ENCODE measurements at regions not wholly inside any gene's neighbourhood (a gene's known extent, or its start where the extent isn't known, plus 50 kb on each side); places are given as distances from the start of the nearest gene placed in this dataset.

GRCh38 chr9:26058111-26058895 is 380.1 kb upstream of the TUSC1 start:
- DNase-seq (ENCODE audit: low spot score), result no peak

- DNase-seq (ENCODE audit: low spot score), result no peak
These were observed 378.8 kb upstream of the TUSC1 start for GRCh38 chr9:26057050-26057449.

- no peak for DNase-seq (ENCODE audit: low spot score)
These were observed 376.6 kb upstream of the TUSC1 start for GRCh38 chr9:26054600-26055520.

GRCh38 chr9:26053954-26054353 is 375.7 kb upstream of the TUSC1 start:
- DNase-seq (ENCODE audit: low spot score), result no peak

- no peak for DNase-seq (ENCODE audit: low spot score)
These were observed 365.2 kb upstream of the TUSC1 start for GRCh38 chr9:26043431-26043830.

- no peak for DNase-seq (ENCODE audit: low spot score)
These were observed 356.5 kb upstream of the TUSC1 start for GRCh38 chr9:26034786-26035185.

- no peak for DNase-seq (ENCODE audit: low spot score)
These were observed 355.1 kb upstream of the TUSC1 start for GRCh38 chr9:26033336-26033735.

- DNase-seq (ENCODE audit: low spot score), result no peak
These were observed 348.3 kb upstream of the TUSC1 start for GRCh38 chr9:26026423-26027100.

GRCh38 chr9:26013199-26013598 is 335.0 kb upstream of the TUSC1 start:
- DNase-seq (ENCODE audit: low spot score), result no peak

- DNase-seq (ENCODE audit: low spot score), result no peak
These were observed 334.6 kb upstream of the TUSC1 start for GRCh38 chr9:26012797-26013196.

- no peak for DNase-seq (ENCODE audit: low spot score)
These were observed 316.4 kb upstream of the TUSC1 start for GRCh38 chr9:25994605-25995004.

GRCh38 chr9:25990376-25990775 is 312.1 kb upstream of the TUSC1 start:
- DNase-seq (ENCODE audit: low spot score), result no peak

- no peak for DNase-seq (ENCODE audit: low spot score)
These were observed 297.4 kb upstream of the TUSC1 start for GRCh38 chr9:25975667-25976066.

GRCh38 chr9:25964239-25964638 is 286.0 kb upstream of the TUSC1 start:
- peak; percentile 28 for DNase-seq (ENCODE audit: low spot score)

- DNase-seq (ENCODE audit: low spot score), result no peak
These were observed 281.9 kb upstream of the TUSC1 start for GRCh38 chr9:25960178-25960577.

GRCh38 chr9:25954209-25954608 is 276.0 kb upstream of the TUSC1 start:
- no peak for DNase-seq (ENCODE audit: low spot score)

- DNase-seq (ENCODE audit: low spot score), result no peak
These were observed 269.9 kb upstream of the TUSC1 start for GRCh38 chr9:25948182-25948581.

GRCh38 chr9:25939126-25939525 is 260.9 kb upstream of the TUSC1 start:
- no peak for DNase-seq (ENCODE audit: low spot score)

GRCh38 chr9:25936031-25936430 is 257.8 kb upstream of the TUSC1 start:
- DNase-seq (ENCODE audit: low spot score), result no peak

GRCh38 chr9:25935188-25935587 is 256.9 kb upstream of the TUSC1 start:
- DNase-seq (ENCODE audit: low spot score), result no peak

- DNase-seq (ENCODE audit: low spot score), result no peak
These were observed 240.5 kb upstream of the TUSC1 start for GRCh38 chr9:25918761-25919160.

- no peak for DNase-seq (ENCODE audit: low spot score)
These were observed 239.6 kb upstream of the TUSC1 start for GRCh38 chr9:25917731-25918362.

Data from SW480 (cell line).